K562 (cell line): ENCODE measurements at regions not wholly inside any gene's neighbourhood (a gene's known extent, or its start where the extent isn't known, plus 50 kb on each side); places are given as distances from the start of the nearest gene placed in this dataset.

Source experiments
- CXXC5 ChIP-seq: fragments of 250-450 bp; sonication (Bioruptor Pico); IDR thresholded peaks from 2 replicates; pipeline ENCODE4 v1.8.0; 2022; ENCODE audit warnings: inconsistent platforms, mild to moderate bottlenecking, moderate library complexity
- EZH2 ChIP-seq: IDR thresholded peaks from 2 replicates; pipeline ENCODE4 v1.6.1; 2012; ENCODE audit warnings: low read depth, mild to moderate bottlenecking, inconsistent platforms, low read length, borderline replicate concordance
- KAT7 ChIP-seq: sonication (generic); formaldehyde crosslinking; IDR thresholded peaks from 2 replicates; pipeline ENCODE4 v1.8.0; 2022; ENCODE audit warnings: missing genetic modification reagents, mild to moderate bottlenecking, borderline replicate concordance
- MAFF ChIP-seq: IDR thresholded peaks from 2 replicates; pipeline ENCODE4 v1.6.1; 2012; ENCODE audit warnings: low read length, improper control_type of control experiment
- NR1H2 ChIP-seq: sonication (generic); formaldehyde crosslinking; IDR thresholded peaks from 2 replicates; pipeline ENCODE4 v1.4.0; 2020; ENCODE audit warnings: mild to moderate bottlenecking, missing genetic modification reagents
- RAD51 ChIP-seq: fragments of 450-650 bp; IDR thresholded peaks from 2 replicates; pipeline ENCODE4 v1.7.1; 2016; ENCODE audit warnings: low read depth, mild to moderate bottlenecking, borderline replicate concordance
- SAFB2 ChIP-seq: fragments of 200-400 bp; formaldehyde crosslinking; IDR thresholded peaks from 2 replicates; pipeline ENCODE4 v1.6.1; 2018; ENCODE audit warnings: borderline replicate concordance, low read length, low read depth, moderate library complexity; ENCODE audit not compliant: severe bottlenecking
- ZFP36 ChIP-seq: fragments of 150-350 bp; IDR thresholded peaks from 2 replicates; pipeline ENCODE4 v1.6.1; 2018; ENCODE audit warnings: low read length, low read depth; ENCODE audit not compliant: partially characterized antibody
- TF ChIP-seq, protein P1 (sequence below), 3 experiments: IDR thresholded peaks in 2 of 3; conservative IDR thresholded peaks in 1 of 3; 2 replicates each; pipeline ENCODE4 v1.5.1; 2011 to 2012; ENCODE audit warnings: low read length in 3 of 3, mild to moderate bottlenecking in 3 of 3, control low read depth in 2 of 3, improper control_type of control experiment in 1 of 3, inconsistent platforms in 1 of 3, low read depth in 1 of 3, mixed read lengths in 1 of 3, moderate library complexity in 1 of 3; ENCODE audit not compliant: insufficient read depth in 2 of 3
- TF ChIP-seq, protein P2 (sequence below): fragments of 450-650 bp; IDR thresholded peaks from 2 replicates; pipeline ENCODE4 v1.6.1; 2018; ENCODE audit not compliant: partially characterized antibody
- TF ChIP-seq, protein P3 (sequence below): fragments of 450-650 bp; IDR thresholded peaks from 2 replicates; pipeline ENCODE4 v1.6.1; 2016; ENCODE audit warnings: low read depth

DNA sequence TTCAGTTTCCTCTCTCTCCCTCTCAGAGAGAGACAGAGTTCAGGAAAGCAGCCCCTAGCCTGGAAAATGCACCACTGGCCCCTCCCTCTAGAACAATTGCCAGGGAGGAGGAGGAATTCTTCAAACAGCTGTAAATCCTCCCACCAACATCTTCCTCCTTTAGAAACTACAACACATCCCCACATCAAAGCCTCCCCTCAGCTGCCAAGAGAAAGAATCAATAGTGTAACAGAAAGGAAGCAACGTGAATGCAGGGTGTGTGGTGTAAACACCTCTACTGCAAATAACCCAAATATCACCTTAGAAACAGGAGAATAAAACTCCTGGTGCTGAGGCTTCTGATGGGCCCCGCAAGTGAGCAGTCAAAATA, 249.9 kb upstream of the GATB start:
- no peak for TF ChIP-seq RAD51
- TF ChIP-seq, protein P1, sequence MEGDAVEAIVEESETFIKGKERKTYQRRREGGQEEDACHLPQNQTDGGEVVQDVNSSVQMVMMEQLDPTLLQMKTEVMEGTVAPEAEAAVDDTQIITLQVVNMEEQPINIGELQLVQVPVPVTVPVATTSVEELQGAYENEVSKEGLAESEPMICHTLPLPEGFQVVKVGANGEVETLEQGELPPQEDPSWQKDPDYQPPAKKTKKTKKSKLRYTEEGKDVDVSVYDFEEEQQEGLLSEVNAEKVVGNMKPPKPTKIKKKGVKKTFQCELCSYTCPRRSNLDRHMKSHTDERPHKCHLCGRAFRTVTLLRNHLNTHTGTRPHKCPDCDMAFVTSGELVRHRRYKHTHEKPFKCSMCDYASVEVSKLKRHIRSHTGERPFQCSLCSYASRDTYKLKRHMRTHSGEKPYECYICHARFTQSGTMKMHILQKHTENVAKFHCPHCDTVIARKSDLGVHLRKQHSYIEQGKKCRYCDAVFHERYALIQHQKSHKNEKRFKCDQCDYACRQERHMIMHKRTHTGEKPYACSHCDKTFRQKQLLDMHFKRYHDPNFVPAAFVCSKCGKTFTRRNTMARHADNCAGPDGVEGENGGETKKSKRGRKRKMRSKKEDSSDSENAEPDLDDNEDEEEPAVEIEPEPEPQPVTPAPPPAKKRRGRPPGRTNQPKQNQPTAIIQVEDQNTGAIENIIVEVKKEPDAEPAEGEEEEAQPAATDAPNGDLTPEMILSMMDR (IDR thresholded peaks at IDR 0.05 in 2 of 3, conservative IDR thresholded peaks at IDR 0.05 in 1 of 3; ENCODE audit: insufficient read depth in 2 of 3, low read depth in 1 of 3, low read length in 3 of 3): no peak
- no peak for TF ChIP-seq NR1H2 (CRISPR knock-in tag)
- no peak for TF ChIP-seq CXXC5 (CRISPR knock-in tag)
- TF ChIP-seq ZFP36: no peak
- TF ChIP-seq MAFF: no peak
- TF ChIP-seq EZH2: no peak
- TF ChIP-seq SAFB2: no peak
- TF ChIP-seq, protein P2, sequence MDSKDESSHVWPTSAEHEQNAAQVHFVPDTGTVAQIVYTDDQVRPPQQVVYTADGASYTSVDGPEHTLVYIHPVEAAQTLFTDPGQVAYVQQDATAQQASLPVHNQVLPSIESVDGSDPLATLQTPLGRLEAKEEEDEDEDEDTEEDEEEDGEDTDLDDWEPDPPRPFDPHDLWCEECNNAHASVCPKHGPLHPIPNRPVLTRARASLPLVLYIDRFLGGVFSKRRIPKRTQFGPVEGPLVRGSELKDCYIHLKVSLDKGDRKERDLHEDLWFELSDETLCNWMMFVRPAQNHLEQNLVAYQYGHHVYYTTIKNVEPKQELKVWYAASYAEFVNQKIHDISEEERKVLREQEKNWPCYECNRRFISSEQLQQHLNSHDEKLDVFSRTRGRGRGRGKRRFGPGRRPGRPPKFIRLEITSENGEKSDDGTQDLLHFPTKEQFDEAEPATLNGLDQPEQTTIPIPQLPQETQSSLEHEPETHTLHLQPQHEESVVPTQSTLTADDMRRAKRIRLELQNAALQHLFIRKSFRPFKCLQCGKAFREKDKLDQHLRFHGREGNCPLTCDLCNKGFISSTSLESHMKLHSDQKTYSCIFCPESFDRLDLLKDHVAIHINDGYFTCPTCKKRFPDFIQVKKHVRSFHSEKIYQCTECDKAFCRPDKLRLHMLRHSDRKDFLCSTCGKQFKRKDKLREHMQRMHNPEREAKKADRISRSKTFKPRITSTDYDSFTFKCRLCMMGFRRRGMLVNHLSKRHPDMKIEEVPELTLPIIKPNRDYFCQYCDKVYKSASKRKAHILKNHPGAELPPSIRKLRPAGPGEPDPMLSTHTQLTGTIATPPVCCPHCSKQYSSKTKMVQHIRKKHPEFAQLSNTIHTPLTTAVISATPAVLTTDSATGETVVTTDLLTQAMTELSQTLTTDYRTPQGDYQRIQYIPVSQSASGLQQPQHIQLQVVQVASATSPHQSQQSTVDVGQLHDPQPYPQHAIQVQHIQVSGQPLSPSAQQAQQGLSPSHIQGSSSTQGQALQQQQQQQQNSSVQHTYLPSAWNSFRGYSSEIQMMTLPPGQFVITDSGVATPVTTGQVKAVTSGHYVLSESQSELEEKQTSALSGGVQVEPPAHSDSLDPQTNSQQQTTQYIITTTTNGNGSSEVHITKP: no peak
- TF ChIP-seq, protein P3, sequence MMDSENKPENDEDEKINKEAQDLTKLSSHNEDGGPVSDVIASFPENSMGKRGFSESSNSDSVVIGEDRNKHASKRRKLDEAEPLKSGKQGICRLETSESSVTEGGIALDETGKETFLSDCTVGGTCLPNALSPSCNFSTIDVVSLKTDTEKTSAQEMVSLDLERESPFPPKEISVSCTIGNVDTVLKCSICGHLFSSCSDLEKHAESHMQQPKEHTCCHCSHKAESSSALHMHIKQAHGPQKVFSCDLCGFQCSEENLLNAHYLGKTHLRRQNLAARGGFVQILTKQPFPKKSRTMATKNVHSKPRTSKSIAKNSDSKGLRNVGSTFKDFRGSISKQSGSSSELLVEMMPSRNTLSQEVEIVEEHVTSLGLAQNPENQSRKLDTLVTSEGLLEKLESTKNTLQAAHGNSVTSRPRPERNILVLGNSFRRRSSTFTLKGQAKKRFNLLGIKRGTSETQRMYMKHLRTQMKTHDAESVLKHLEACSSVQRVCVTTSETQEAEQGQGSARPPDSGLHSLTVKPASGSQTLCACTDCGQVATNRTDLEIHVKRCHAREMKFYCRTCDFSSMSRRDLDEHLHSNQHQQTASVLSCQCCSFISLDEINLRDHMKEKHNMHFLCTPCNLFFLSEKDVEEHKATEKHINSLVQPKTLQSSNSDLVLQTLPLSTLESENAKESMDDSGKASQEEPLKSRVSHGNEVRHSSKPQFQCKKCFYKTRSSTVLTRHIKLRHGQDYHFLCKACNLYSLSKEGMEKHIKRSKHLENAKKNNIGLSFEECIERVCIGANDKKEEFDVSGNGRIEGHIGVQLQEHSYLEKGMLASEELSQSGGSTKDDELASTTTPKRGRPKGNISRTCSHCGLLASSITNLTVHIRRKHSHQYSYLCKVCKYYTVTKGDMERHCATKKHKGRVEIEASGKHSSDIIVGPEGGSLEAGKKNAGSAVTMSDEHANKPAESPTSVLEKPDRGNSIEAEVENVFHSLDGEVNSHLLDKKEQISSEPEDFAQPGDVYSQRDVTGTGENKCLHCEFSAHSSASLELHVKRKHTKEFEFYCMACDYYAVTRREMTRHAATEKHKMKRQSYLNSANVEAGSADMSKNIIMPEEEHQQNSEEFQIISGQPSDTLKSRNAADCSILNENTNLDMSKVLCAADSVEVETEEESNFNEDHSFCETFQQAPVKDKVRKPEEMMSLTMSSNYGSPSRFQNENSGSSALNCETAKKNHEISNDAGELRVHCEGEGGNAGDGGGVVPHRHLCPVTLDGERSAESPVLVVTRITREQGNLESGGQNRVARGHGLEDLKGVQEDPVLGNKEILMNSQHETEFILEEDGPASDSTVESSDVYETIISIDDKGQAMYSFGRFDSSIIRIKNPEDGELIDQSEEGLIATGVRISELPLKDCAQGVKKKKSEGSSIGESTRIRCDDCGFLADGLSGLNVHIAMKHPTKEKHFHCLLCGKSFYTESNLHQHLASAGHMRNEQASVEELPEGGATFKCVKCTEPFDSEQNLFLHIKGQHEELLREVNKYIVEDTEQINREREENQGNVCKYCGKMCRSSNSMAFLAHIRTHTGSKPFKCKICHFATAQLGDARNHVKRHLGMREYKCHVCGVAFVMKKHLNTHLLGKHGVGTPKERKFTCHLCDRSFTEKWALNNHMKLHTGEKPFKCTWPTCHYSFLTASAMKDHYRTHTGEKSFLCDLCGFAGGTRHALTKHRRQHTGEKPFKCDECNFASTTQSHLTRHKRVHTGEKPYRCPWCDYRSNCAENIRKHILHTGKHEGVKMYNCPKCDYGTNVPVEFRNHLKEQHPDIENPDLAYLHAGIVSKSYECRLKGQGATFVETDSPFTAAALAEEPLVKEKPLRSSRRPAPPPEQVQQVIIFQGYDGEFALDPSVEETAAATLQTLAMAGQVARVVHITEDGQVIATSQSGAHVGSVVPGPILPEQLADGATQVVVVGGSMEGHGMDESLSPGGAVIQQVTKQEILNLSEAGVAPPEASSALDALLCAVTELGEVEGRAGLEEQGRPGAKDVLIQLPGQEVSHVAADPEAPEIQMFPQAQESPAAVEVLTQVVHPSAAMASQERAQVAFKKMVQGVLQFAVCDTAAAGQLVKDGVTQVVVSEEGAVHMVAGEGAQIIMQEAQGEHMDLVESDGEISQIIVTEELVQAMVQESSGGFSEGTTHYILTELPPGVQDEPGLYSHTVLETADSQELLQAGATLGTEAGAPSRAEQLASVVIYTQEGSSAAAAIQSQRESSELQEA: no peak
- TF ChIP-seq KAT7 (CRISPR knock-in tag): no peak
